Mesendoderm (in vitro differentiated cells): ENCODE measurements at regions not wholly inside any gene's neighbourhood (a gene's known extent, or its start where the extent isn't known, plus 50 kb on each side); places are given as distances from the start of the nearest gene placed in this dataset.

Experiments used
- DNase-seq: peaks from one replicate; pipeline ENCODE4 v3.0.0; 2013
- H2AK5ac ChIP-seq: 2 replicates; pipeline ENCODE4 v1.6.1; 2013; ENCODE audit warnings: low read length, inconsistent platforms
- H2BK120ac ChIP-seq: 2 replicates; pipeline ENCODE4 v1.6.1; 2013; ENCODE audit warnings: low read depth, mild to moderate bottlenecking, low read length, moderate library complexity, mixed read lengths
- H2BK15ac ChIP-seq: replicated peaks from 2 replicates; pipeline ENCODE4 v1.6.1; 2013; ENCODE audit warnings: low read depth, mild to moderate bottlenecking, moderate library complexity
- H2BK5ac ChIP-seq: 2 replicates; pipeline ENCODE4 v1.6.1; 2013; ENCODE audit warnings: low read length, inconsistent platforms
- H3K18ac ChIP-seq: 2 replicates; pipeline ENCODE4 v1.6.1; 2013; ENCODE audit warnings: mild to moderate bottlenecking, low read length, mixed read lengths
- H3K23ac ChIP-seq: one replicate; pipeline ENCODE4 v1.6.1; 2013; ENCODE audit warnings: low read length
- H3K27ac ChIP-seq: 2 replicates; pipeline ENCODE4 v1.5.1; 2013; ENCODE audit warnings: low read depth, mild to moderate bottlenecking, inconsistent platforms, low read length, moderate library complexity
- H3K27me3 ChIP-seq: 2 replicates; pipeline ENCODE4 v1.6.1; 2013; ENCODE audit warnings: low read length, control low read depth, mild to moderate bottlenecking, inconsistent platforms; ENCODE audit not compliant: insufficient read depth, poor library complexity
- H3K36me3 ChIP-seq: 2 replicates; pipeline ENCODE4 v1.6.1; 2013; ENCODE audit warnings: low read length, inconsistent platforms; ENCODE audit not compliant: control insufficient read depth, insufficient read depth
- H3K4ac ChIP-seq: one replicate; pipeline ENCODE4 v1.6.1; 2013; ENCODE audit warnings: low read depth, mild to moderate bottlenecking, low read length, moderate library complexity
- H3K4me1 ChIP-seq: 2 replicates; pipeline ENCODE4 v1.6.1; 2013; ENCODE audit warnings: low read depth, low read length, inconsistent platforms; ENCODE audit not compliant: control insufficient read depth
- H3K4me2 ChIP-seq: 2 replicates; pipeline ENCODE4 v1.6.1; 2013; ENCODE audit warnings: low read length
- H3K4me3 ChIP-seq: 2 replicates; pipeline ENCODE4 v1.5.1; 2013; ENCODE audit warnings: mild to moderate bottlenecking, low read length
- H3K56ac ChIP-seq: one replicate; pipeline ENCODE4 v1.6.1; 2013; ENCODE audit warnings: low read length
- H3K79me1 ChIP-seq: 2 replicates; pipeline ENCODE4 v1.6.1; 2013; ENCODE audit warnings: low read length, inconsistent platforms
- H3K79me2 ChIP-seq: 2 replicates; pipeline ENCODE4 v1.6.1; 2013; ENCODE audit warnings: mild to moderate bottlenecking, low read length; ENCODE audit not compliant: control insufficient read depth, insufficient read depth
- H3K9ac ChIP-seq: 2 replicates; pipeline ENCODE4 v1.6.1; 2013; ENCODE audit warnings: low read length, inconsistent platforms
- H4K5ac ChIP-seq: one replicate; pipeline ENCODE4 v1.6.1; 2013; ENCODE audit warnings: low read length
- H4K8ac ChIP-seq: one replicate; pipeline ENCODE4 v1.6.1; 2013; ENCODE audit warnings: low read depth, mild to moderate bottlenecking, control low read depth, low read length, moderate library complexity
- WGBS: extraction: QIAGEN DNeasy Blood & Tissue Kit; methylation state at CpG from one replicate; pipeline ENCODE4 v1.1.7; 2013; ENCODE audit warnings: low lambda C conversion rate, missing lambda C conversion rate; ENCODE audit not compliant: insufficient coverage; ENCODE audit errors: extremely low coverage; 5-methylcytosine and 5-hydroxymethylcytosine counted together

DNA sequence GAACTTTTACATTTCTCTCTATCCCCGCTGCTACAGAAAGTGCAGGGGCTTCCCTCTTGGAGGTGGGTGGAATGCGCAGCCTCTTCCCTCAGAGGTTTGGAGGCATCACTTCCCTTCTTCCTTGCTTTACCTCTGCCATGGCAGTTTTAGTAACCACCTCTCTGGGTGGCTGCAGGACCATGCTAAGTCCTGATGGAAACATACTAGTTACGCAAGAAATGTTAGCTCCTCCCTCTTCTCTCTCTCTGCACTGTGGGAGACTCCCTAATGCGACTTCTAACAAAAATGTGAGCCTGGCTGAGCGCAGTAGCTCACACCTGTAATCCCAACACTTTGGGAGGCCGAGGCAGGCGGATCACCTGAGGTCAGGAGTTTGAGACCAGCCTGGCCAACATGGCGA is 116.8 kb upstream of the RAB6C start:
- Histone ChIP-seq H2BK5ac (no peak overlapping the region), H2AK5ac (no peak overlapping the region), H4K8ac (no peak overlapping the region), H3K4ac (no peak overlapping the region), H3K4me1 (no peaks in the 10 kb centered on the region), H3K56ac (no peak overlapping the region), H4K5ac (no peak overlapping the region), H3K27me3 (no peaks in the 10 kb centered on the region), H3K4me3 (no peak overlapping the region), H3K4me2 (no peak overlapping the region), H2BK120ac (no peak overlapping the region), H3K79me1 (no peaks in the 10 kb centered on the region), H3K23ac (no peak overlapping the region), H3K27ac (no peak overlapping the region), H3K9ac (no peak overlapping the region), H3K79me2 (no peaks in the 10 kb centered on the region), H3K18ac (no peak overlapping the region), H2BK15ac (no peak overlapping the region), H3K36me3 (no peaks in the 10 kb centered on the region)
- DNase-seq: peak; percentile 51
- no CpG with 5 or more reads among the region's 8 CpGs for WGBS

DNA sequence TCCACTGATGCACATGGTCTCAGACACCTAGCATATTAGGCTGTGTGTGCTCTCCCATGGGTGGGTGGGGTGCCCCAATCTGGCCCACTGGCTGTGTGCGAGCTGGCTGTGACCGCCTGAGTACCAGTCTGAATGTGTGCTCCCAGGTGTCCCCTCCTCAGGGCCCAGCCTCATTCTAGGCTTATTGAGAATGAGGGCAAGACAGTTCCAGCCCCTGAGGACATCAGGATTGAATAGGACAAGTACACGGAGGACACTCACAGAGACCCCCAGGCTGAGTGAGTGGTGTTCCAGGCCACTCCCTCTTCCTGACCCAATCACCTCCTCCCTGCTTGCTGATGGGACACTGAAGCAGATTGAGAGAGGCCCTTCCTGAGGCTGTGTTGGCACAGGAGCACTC is 116.1 kb upstream of the RAB6C start:
- Histone ChIP-seq H2BK5ac (no peak overlapping the region), H3K4me3 (no peak overlapping the region), H3K27ac (no peak overlapping the region), H3K79me1 (no peaks in the 10 kb centered on the region), H3K36me3 (no peaks in the 10 kb centered on the region), H4K8ac (no peak overlapping the region), H3K23ac (no peak overlapping the region), H4K5ac (no peak overlapping the region), H3K79me2 (no peaks in the 10 kb centered on the region), H3K4ac (no peak overlapping the region), H2BK15ac (no peak overlapping the region), H3K9ac (no peak overlapping the region), H3K27me3 (no peaks in the 10 kb centered on the region), H3K18ac (no peak overlapping the region), H3K56ac (no peak overlapping the region), H2AK5ac (no peak overlapping the region), H2BK120ac (no peak overlapping the region), H3K4me1 (no peaks in the 10 kb centered on the region), H3K4me2 (no peak overlapping the region)
- WGBS: no CpG with 5 or more reads among the region's 3 CpGs
- no peak for DNase-seq

DNA sequence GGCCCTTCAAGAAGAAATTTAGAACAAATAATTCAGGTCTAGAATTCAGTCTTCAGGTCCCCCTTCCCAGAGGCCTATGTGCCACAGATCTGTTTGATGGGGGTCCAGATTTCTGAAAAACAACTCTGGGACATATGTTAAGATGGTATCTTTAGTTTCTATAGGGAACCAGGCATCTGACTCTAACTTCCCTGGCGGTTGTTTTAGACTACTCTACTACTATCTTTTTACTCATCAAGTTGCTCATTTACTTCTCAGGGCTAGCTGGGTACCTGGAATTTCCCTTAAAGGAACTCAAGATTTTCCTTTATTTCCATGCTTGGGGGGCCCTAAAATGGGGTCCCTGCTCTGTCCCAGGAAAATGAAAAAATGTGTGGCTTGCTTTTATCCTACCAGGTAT is 114.7 kb upstream of the RAB6C start:
- no CpG with 5 or more reads among the region's 1 CpG for WGBS

GRCh38 chr2:129865976-129866375 is 113.5 kb upstream of the RAB6C start:
- DNase-seq: no peak
- Histone ChIP-seq H3K27ac (no peak overlapping the region), H4K8ac (no peak overlapping the region), H3K79me1 (no peaks in the 10 kb centered on the region), H3K4me1 (no peaks in the 10 kb centered on the region), H4K5ac (no peak overlapping the region), H3K4ac (no peak overlapping the region), H3K18ac (no peak overlapping the region), H3K4me3 (no peak overlapping the region), H2BK15ac (no peak overlapping the region), H2BK5ac (no peak overlapping the region), H3K23ac (no peak overlapping the region), H2BK120ac (no peak overlapping the region), H3K9ac (no peak overlapping the region), H3K4me2 (no peak overlapping the region), H3K27me3 (no peaks in the 10 kb centered on the region), H3K79me2 (no peaks in the 10 kb centered on the region), H2AK5ac (no peak overlapping the region), H3K56ac (no peak overlapping the region), H3K36me3 (no peaks in the 10 kb centered on the region)
- WGBS: no CpG with 5 or more reads among the region's 11 CpGs

More for the DNA sequence above, 114.7 kb upstream of the RAB6C start:
- no peak overlapping the region for H4K8ac ChIP-seq
- H3K4me2 ChIP-seq: no peak overlapping the region
- no peak overlapping the region for H3K23ac ChIP-seq
- no peak overlapping the region for H3K4ac ChIP-seq
- no peak overlapping the region for H4K5ac ChIP-seq
- H3K79me1 ChIP-seq: no peaks in the 10 kb centered on the region
- no peak overlapping the region for H3K18ac ChIP-seq
- no peak for DNase-seq
- no peak overlapping the region for H2BK5ac ChIP-seq
- H2AK5ac ChIP-seq: no peak overlapping the region
- no peaks in the 10 kb centered on the region for H3K79me2 ChIP-seq
- no peak overlapping the region for H2BK15ac ChIP-seq
- no peak overlapping the region for H3K4me3 ChIP-seq
- no peak overlapping the region for H3K27ac ChIP-seq
- no peaks in the 10 kb centered on the region for H3K4me1 ChIP-seq
- H3K9ac ChIP-seq: no peak overlapping the region
- no peak overlapping the region for H2BK120ac ChIP-seq
- no peaks in the 10 kb centered on the region for H3K27me3 ChIP-seq
- H3K36me3 ChIP-seq: no peaks in the 10 kb centered on the region
- no peak overlapping the region for H3K56ac ChIP-seq

- no peak overlapping the region for H2BK15ac ChIP-seq
- no peak overlapping the region for H4K8ac ChIP-seq
- H3K9ac ChIP-seq: no peak overlapping the region
- H3K79me2 ChIP-seq: no peaks in the 10 kb centered on the region
- H3K36me3 ChIP-seq: no peaks in the 10 kb centered on the region
- no peak overlapping the region for H3K23ac ChIP-seq
- H3K56ac ChIP-seq: no peak overlapping the region
- no peak overlapping the region for H4K5ac ChIP-seq
- no peak overlapping the region for H3K4me3 ChIP-seq
- H3K79me1 ChIP-seq: no peaks in the 10 kb centered on the region
- H3K27ac ChIP-seq: no peak overlapping the region
- H3K27me3 ChIP-seq: no peaks in the 10 kb centered on the region
- no peak overlapping the region for H3K18ac ChIP-seq
- no peak overlapping the region for H2BK120ac ChIP-seq
- no peak overlapping the region for H2BK5ac ChIP-seq
- H2AK5ac ChIP-seq: no peak overlapping the region
- H3K4me1 ChIP-seq: no peaks in the 10 kb centered on the region
- DNase-seq: no peak
- H3K4ac ChIP-seq: no peak overlapping the region
- no CpG with 5 or more reads among the region's 3 CpGs for WGBS
- H3K4me2 ChIP-seq: no peak overlapping the region
These were observed 113.1 kb upstream of the RAB6C start for GRCh38 chr2:129866391-129866790.

DNA sequence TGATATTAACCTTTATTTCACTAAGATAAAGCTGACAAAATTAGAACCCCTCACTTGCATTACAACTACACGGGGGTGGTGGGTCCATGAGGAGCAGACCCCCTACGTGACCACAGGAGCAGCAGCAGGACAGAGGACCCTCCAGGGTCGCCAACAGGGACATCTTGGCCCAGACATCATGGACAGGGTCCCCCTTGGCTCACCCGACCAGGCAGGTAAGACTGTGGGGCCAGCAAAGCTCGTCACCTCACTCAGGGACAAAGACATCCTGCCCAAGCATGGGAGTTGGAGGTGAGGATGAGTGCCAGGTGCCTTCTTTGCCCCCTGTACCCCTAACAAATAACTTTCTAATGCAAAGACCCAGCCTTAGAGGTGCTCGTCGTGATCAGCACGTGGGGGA is 111.3 kb upstream of the RAB6C start:
- Histone ChIP-seq H3K36me3 (no peaks in the 10 kb centered on the region), H3K4me3 (no peak overlapping the region), H2BK15ac (no peak overlapping the region), H3K27ac (no peak overlapping the region), H3K56ac (no peak overlapping the region), H3K79me1 (no peaks in the 10 kb centered on the region), H3K4me1 (no peaks in the 10 kb centered on the region), H3K4ac (no peak overlapping the region), H3K18ac (no peak overlapping the region), H3K27me3 (no peaks in the 10 kb centered on the region), H4K8ac (no peak overlapping the region), H2BK5ac (no peak overlapping the region), H2AK5ac (no peak overlapping the region), H3K4me2 (no peak overlapping the region), H2BK120ac (no peak overlapping the region), H3K79me2 (no peaks in the 10 kb centered on the region), H3K9ac (no peak overlapping the region), H4K5ac (no peak overlapping the region), H3K23ac (no peak overlapping the region)
- DNase-seq: no peak
- no CpG with 5 or more reads among the region's 8 CpGs for WGBS
